ENCODE measurements at regions not wholly inside any gene's neighbourhood (a gene's known extent, or its start where the extent isn't known, plus 50 kb on each side); places are given as distances from the start of the nearest gene placed in this dataset.

DNA sequence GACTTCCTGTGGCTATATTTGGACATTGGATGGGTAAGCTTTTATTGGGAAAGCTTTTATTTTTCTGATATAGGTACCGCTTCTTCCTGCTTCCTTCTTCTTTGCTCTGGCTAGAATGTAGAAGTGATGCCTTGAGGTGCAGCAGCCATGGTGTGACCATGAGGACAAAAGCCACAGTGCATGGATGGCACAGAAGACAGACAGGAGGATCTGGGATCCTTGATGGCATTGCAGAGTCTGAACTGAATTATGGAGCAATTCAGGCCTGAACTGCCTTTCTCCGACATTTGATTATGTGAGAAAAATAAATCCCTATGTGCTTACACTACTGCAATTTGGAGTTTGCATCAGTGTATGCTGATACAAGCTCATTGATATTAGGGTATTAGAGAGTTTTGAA lies 191.3 kb upstream of the CRY1 start:
- ChIA-PET CTCF (interaction anchor here (1.9 kb wide), 1 partner anchor 120 kb away, joined by 4 read pairs; no protein-coding TSS in a partner anchor), POLR2A (no interaction called here)
- Histone ChIP-seq H3K4me1 (ENCODE audit: control insufficient read depth, insufficient read depth, low read length) (no peaks in the 10 kb centered on the region), H3K9me3 (ENCODE audit: control insufficient read depth, insufficient read depth, low read depth, low read length) (no peaks in the 10 kb centered on the region), H3K4me3 (ENCODE audit: low read depth, low read length) (no peak overlapping the region), H3K36me3 (ENCODE audit: control insufficient read depth in 2 of 2, insufficient read depth in 1 of 2, low read length in 2 of 2) (no peaks in the 10 kb centered on the region), H3K27ac (ENCODE audit: extremely low read depth, low read depth, low read length) (no peak overlapping the region)
- TF ChIP-seq PATZ1 (tag by site-specific recombination; IDR thresholded peaks at IDR 0.05), result no peak
- no peak for TF ChIP-seq ZNF146 (tag by site-specific recombination; IDR thresholded peaks at IDR 0.05)
- no peak for TF ChIP-seq GLI2 (tag by site-specific recombination; IDR thresholded peaks at IDR 0.05; ENCODE audit: borderline replicate concordance, low read depth)
- no peak for TF ChIP-seq ZNF791 (tag by site-specific recombination; IDR thresholded peaks at IDR 0.05)
- no peak for TF ChIP-seq BCL6B (tag by site-specific recombination; IDR thresholded peaks at IDR 0.05)
- TF ChIP-seq ZNF837 (tag by site-specific recombination; IDR thresholded peaks at IDR 0.05), result no peak

DNA sequence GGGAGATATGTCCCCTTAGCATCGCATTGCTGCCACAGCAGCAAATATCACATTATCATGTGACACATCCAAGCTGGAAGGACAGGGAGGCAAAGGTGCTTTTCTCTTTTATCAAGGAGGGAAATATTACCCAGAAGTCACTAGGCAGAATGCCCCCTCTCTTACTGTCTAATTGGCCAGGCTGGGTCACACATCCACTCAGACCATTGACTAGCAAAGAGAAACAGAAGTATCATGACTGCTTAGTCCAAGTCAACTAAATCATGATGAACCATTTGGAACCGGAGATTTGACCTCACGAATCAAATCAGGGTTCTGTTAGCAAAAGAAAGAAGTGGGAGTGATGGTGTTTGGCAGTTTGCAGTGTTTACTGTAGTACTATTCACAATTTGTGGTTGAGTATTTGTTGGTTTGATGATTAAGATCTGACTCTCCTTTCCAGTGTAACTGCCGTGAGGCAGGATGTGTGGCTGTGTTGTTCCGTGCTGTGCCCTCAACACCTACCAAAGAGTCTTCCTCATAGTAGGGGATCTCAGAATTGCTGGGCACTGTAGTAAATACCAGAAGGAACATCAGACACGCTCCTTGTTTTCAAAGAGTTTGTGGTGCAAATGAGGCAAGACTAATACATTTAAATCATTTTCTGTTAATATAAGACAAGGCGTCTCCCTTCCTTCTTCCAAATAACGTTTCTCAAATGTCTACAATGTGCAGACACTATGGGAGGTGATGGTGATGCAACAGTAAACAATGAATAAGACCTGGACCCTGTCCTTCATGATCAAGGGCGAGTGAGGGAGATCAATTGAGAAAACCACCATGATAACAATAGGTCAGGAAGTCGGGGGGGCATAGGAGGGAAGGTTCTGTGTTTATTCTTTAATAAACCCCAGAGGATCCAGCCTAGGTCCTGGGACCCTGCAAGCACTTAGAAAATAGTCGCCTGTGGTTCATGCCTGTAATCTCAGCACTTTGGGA lies 194.4 kb upstream of the CRY1 start:
- H3K36me3 ChIP-seq (ENCODE audit: control insufficient read depth in 2 of 2, insufficient read depth in 1 of 2, low read length in 2 of 2), result no peaks in the 10 kb centered on the region
- no peak overlapping the region for H3K27ac ChIP-seq (ENCODE audit: extremely low read depth, low read depth, low read length)
- POLR2A ChIA-PET, result no interaction called here
- H3K9me3 ChIP-seq (ENCODE audit: control insufficient read depth, insufficient read depth, low read depth, low read length), result no peaks in the 10 kb centered on the region
- H3K4me3 ChIP-seq (ENCODE audit: low read depth, low read length), result no peak overlapping the region
- no peaks in the 10 kb centered on the region for H3K4me1 ChIP-seq (ENCODE audit: control insufficient read depth, insufficient read depth, low read length)
- TF ChIP-seq ZNF624 (tag by site-specific recombination; IDR thresholded peaks at IDR 0.05) (no peak), FEZF1 (tag by site-specific recombination; IDR thresholded peaks at IDR 0.05) (no peak), ZNF350 (tag by site-specific recombination; IDR thresholded peaks at IDR 0.05) (no peak), ZNF692 (tag by site-specific recombination; IDR thresholded peaks at IDR 0.05) (no peak), BCL6B (tag by site-specific recombination; IDR thresholded peaks at IDR 0.05) (no peak), ZNF555 (tag by site-specific recombination; conservative IDR thresholded peaks at IDR 0.05) (no peak), ZNF654 (tag by site-specific recombination; IDR thresholded peaks at IDR 0.05; ENCODE audit: low read depth) (no peak), TRIM28 (IDR thresholded peaks at IDR 0.05; ENCODE audit: borderline replicate concordance, low read length) (no peak), ZNF184 (tag by site-specific recombination; IDR thresholded peaks at IDR 0.05) (no peak), ZNF366 (tag by site-specific recombination; conservative IDR thresholded peaks at IDR 0.05) (no peak), ZEB2 (tag by site-specific recombination; IDR thresholded peaks at IDR 0.05) (no peak), ZNF274 (IDR thresholded peaks at IDR 0.05; ENCODE audit: low read length) (no peak), ZNF274 (tag by site-specific recombination; IDR thresholded peaks at IDR 0.05; ENCODE audit: borderline replicate concordance) (no peak), SCRT2 (tag by site-specific recombination; IDR thresholded peaks at IDR 0.05) (no peak)
- TF ChIP-seq, protein P1, sequence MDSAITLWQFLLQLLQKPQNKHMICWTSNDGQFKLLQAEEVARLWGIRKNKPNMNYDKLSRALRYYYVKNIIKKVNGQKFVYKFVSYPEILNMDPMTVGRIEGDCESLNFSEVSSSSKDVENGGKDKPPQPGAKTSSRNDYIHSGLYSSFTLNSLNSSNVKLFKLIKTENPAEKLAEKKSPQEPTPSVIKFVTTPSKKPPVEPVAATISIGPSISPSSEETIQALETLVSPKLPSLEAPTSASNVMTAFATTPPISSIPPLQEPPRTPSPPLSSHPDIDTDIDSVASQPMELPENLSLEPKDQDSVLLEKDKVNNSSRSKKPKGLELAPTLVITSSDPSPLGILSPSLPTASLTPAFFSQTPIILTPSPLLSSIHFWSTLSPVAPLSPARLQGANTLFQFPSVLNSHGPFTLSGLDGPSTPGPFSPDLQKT (IDR thresholded peaks at IDR 0.05; ENCODE audit: borderline replicate concordance, low read depth, low read length), result no peak
- CTCF ChIA-PET, result no interaction called here
